MCF 10A (cell line): ENCODE measurements at regions not wholly inside any gene's neighbourhood (a gene's known extent, or its start where the extent isn't known, plus 50 kb on each side); places are given as distances from the start of the nearest gene placed in this dataset.
"Not testable (repeated sequence)": the region's sequence is repeated elsewhere in the genome, so short reads cannot be mapped to it uniquely, and the experiment has no call there.

Experiments used
- BruUV-seq: library from RNA; stranded (reverse); fragments of 400-500 nt; replicated peaks from 2 replicates; lab custom pipeline; 2021; lab: Mats Ljungman, UMichigan
- CTCF ChIA-PET: fragments of 300-600 bp; sonication (Branson Sonifier 250); formaldehyde crosslinking; extraction: SDS; loops from one replicate; lab custom pipeline; 2021; ENCODE audit warnings: antibody characterized with exemption, inconsistent platforms; lab: Yijun Ruan, JAX
- POLR2A ChIA-PET: fragments of 300-600, 350-650 bp; sonication (Branson Sonifier 250); formaldehyde crosslinking; extraction: SDS; loops from one replicate; lab custom pipeline; 2020; ENCODE audit warnings: antibody characterized with exemption, inconsistent platforms; lab: Yijun Ruan, JAX
- DNase-seq: peaks from one replicate; pipeline ENCODE4 v3.0.0-alpha.2; 2018; ENCODE audit not compliant: unreplicated experiment
- H3K27ac Mint-ChIP-seq: one replicate; pipeline ENCODE4 v1.8.0; 2022; ENCODE audit warnings: mild to moderate bottlenecking, low read depth, mixed read lengths; ENCODE audit not compliant: unreplicated experiment
- H3K27me3 Mint-ChIP-seq: one replicate; pipeline ENCODE4 v1.8.0; 2022; ENCODE audit warnings: mixed read lengths; ENCODE audit not compliant: insufficient read depth, unreplicated experiment
- H3K36me3 Mint-ChIP-seq: one replicate; pipeline ENCODE4 v1.8.0; 2022; ENCODE audit warnings: mild to moderate bottlenecking, moderate library complexity, mixed read lengths; ENCODE audit not compliant: insufficient read depth, unreplicated experiment
- H3K4me1 Mint-ChIP-seq: one replicate; pipeline ENCODE4 v1.8.0; 2022; ENCODE audit warnings: mixed read lengths; ENCODE audit not compliant: insufficient read depth, unreplicated experiment
- H3K4me3 Mint-ChIP-seq: one replicate; pipeline ENCODE4 v1.8.0; 2022; ENCODE audit warnings: mild to moderate bottlenecking, moderate library complexity, mixed read lengths; ENCODE audit not compliant: unreplicated experiment
- H3K9me3 Mint-ChIP-seq: one replicate; pipeline ENCODE4 v1.8.0; 2022; ENCODE audit warnings: mixed read lengths; ENCODE audit not compliant: unreplicated experiment
- CTCF ChIP-seq: fragments of 200-600 bp; IDR thresholded peaks from one replicate; pipeline ENCODE4 v1.8.0; 2022; ENCODE audit warnings: antibody characterized with exemption, mild to moderate bottlenecking; ENCODE audit not compliant: unreplicated experiment
- intact Hi-C: fragments of 100-400 bp; cut with micrococcal nuclease; formaldehyde crosslinking; loops from 2 replicates; pipeline ENCODE4 v1.14.1; 2022

DNA sequence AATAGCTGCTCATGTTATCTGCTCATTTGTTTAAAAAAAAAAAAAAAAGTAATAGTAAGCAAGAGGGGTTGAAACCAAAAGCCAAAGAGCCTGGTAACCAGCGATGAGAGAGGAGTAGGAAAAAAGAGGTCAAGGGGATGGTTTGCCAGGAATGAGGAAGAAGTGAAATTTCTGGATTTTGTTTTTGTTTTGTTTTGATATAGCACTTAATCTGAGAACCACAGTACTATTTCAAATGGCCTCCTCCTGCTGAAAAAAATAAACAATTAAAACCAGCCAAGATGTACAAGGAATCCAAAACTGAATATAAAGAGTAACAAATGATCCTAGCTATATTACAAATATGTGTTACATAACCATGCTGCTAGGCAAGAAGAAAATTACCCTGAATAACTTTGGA is 213.1 kb downstream of the FGFR2 start:
- DNase-seq, result no peak
- peaks cover 7% of the 10 kb centered on the region for H3K9me3 Mint-ChIP-seq
- H3K27me3 Mint-ChIP-seq, result no peaks in the 10 kb centered on the region
- intact Hi-C loops, result no loop called here
- ChIA-PET CTCF (interaction anchor here (0.6 kb wide), 1 partner anchor 50 kb away, joined by 5 read pairs; no protein-coding TSS in a partner anchor), POLR2A (interaction anchor here (1.1 kb wide), 1 partner anchor 73 kb away, joined by 4 read pairs; no protein-coding TSS in a partner anchor)
- H3K4me1 Mint-ChIP-seq, result no peaks in the 10 kb centered on the region
- no peak overlapping the region for H3K4me3 Mint-ChIP-seq
- no peaks in the 10 kb centered on the region for H3K36me3 Mint-ChIP-seq
- no peak for TF ChIP-seq CTCF
- no TSS peak for BruUV-seq
- no peak overlapping the region for H3K27ac Mint-ChIP-seq

- Mint-ChIP-seq H3K36me3 (no peaks in the 10 kb centered on the region), H3K27me3 (no peaks in the 10 kb centered on the region), H3K4me3 (no peak overlapping the region), H3K9me3 (peaks cover 5% of the 10 kb centered on the region), H3K27ac (no peak overlapping the region), H3K4me1 (no peaks in the 10 kb centered on the region)
- no peak for TF ChIP-seq CTCF
- CTCF ChIA-PET, result no interaction called here
- POLR2A ChIA-PET, result no interaction called here
- intact Hi-C loops, result no loop called here
- no TSS peak for BruUV-seq
- no peak for DNase-seq
Observed at GRCh38 chr10:121392657-121393056, 205.6 kb downstream of the FGFR2 start.

DNA sequence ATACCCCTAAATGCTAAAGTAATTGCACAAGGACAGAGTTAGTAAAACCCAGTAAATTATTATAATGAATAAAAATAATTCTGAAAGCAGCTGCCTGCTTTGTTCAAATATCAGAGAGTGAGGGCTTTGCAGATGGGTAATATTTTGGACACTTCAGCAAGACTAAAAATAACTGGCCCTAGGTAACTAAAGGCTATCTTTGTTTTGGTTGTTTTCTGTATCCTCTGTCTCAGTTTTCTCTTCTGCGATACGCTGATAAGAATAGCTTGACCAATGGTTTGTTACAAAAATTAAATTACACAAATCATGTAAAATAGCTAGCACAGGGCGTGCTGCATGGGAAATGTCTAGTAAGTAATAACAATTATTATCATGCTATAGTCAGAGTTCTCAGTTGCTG is 204.7 kb downstream of the FGFR2 start:
- no peaks in the 10 kb centered on the region for H3K36me3 Mint-ChIP-seq
- intact Hi-C loops, result no loop called here
- no peak overlapping the region for H3K4me3 Mint-ChIP-seq
- no TSS peak for BruUV-seq
- no peak for DNase-seq
- peaks cover 5% of the 10 kb centered on the region for H3K9me3 Mint-ChIP-seq
- H3K27me3 Mint-ChIP-seq, result no peaks in the 10 kb centered on the region
- ChIA-PET POLR2A (no interaction called here), CTCF (no interaction called here)
- no peak for TF ChIP-seq CTCF
- H3K4me1 Mint-ChIP-seq, result no peaks in the 10 kb centered on the region
- no peak overlapping the region for H3K27ac Mint-ChIP-seq

DNA sequence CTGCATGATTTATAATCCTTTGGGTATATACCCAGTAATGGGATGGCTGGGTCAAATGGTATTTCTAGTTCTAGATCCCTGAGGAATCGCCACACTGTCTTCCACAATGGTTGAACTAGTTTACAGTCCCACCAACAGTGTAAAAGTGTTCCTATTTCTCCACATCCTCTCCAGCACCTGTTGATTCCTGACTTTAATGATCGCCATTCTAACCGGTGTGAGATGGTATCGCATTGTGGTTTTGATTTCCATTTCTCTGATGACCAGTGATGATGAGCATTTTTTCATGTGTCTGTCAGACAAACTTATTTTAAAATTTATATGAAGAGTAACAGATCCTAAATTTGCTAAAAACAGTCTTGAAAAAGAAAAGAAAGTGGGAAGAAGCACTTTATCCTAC is 197.7 kb downstream of the FGFR2 start:
- H3K4me3 Mint-ChIP-seq, H3K4me1 Mint-ChIP-seq, H3K9me3 Mint-ChIP-seq, POLR2A ChIA-PET, H3K27ac Mint-ChIP-seq, CTCF ChIA-PET, H3K27me3 Mint-ChIP-seq, DNase-seq, BruUV-seq, intact Hi-C loops, H3K36me3 Mint-ChIP-seq: not testable (repeated sequence)

DNA sequence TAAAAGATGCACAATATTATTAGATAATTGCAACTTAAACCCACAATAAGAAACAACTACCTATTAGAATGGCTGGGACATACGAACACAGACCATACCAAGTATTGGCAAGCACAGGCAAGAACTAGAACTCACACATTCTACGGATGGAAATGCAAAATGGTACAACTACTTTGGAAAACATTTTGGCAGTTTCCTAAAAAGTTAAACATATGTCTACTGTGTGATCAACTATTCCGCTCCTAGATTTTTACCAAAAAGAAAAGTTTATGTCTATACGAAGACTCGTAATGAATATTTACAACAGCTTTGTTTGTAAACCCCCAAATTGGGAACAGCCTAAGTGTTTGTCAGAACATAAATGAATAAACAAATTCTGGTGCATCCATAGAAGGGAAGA is 194.7 kb downstream of the FGFR2 start:
- TF ChIP-seq CTCF, result no peak
- BruUV-seq, result no TSS peak
- no peaks in the 10 kb centered on the region for H3K27me3 Mint-ChIP-seq
- H3K9me3 Mint-ChIP-seq, result no peaks in the 10 kb centered on the region
- ChIA-PET CTCF (interaction anchor here (0.7 kb wide), 1 partner anchor 104 kb away, joined by 3 read pairs; no protein-coding TSS in a partner anchor), POLR2A (interaction anchor here (1.7 kb wide), 1 partner anchor 11 kb away, joined by 3 read pairs; no protein-coding TSS in a partner anchor)
- H3K36me3 Mint-ChIP-seq, result no peaks in the 10 kb centered on the region
- DNase-seq, result no peak
- no peak overlapping the region for H3K27ac Mint-ChIP-seq
- intact Hi-C loops, result no loop called here
- H3K4me1 Mint-ChIP-seq, result peaks cover 13% of the 10 kb centered on the region
- no peak overlapping the region for H3K4me3 Mint-ChIP-seq
